ENCODE measurements at regions not wholly inside any gene's neighbourhood (a gene's known extent, or its start where the extent isn't known, plus 50 kb on each side); places are given as distances from the start of the nearest gene placed in this dataset.

GRCh38 chr7:51757960-51758359 lies 441.4 kb upstream of the COBL start:
- no peak for DNase-seq (ENCODE audit: extremely low read depth, low read depth, low spot score)

DNA sequence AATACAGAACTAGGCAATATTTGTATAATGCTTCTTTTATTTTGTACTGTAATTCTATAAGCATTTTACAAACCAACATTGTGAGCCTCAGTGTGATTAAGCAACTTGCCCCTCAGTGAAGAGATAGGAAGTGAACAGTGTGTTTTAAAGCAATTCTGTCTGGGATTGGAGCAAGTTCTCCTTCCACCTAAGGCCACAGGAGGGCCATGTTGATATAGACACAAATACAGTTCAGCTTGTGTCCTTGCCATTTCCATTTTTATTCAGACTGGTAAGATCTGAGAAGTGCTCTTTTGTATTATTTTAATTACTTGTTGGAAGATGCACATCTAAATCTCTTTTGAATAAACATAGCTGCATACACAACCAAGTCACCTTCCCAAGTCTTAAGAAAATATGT lies 416.3 kb upstream of the COBL start:
- DNase-seq (ENCODE audit: extremely low read depth, low read depth, low spot score): no peak

GRCh38 chr7:51732116-51732515 lies 415.5 kb upstream of the COBL start:
- DNase-seq (ENCODE audit: extremely low read depth, low read depth, low spot score): no peak

DNA sequence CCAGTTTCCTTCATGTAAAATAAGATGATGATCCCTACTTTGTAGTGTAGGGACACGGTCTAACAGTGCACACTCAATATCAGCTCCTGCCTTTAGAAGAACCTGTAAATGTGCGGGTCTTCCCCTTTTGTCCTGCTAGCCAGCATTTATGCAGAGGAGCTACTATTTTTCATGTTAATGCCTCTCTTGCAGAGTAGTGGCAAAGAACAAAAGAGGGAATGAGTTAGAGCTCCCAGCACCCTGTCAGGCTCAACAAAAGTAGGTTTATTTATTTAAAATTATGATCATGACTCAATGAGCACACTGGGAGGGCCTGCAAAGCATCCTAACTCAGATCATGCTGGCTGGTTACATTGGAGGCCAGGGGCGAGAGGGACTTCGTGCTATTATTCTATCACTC lies 414.5 kb upstream of the COBL start:
- no peak for DNase-seq (ENCODE audit: extremely low read depth, low read depth, low spot score)

- DNase-seq (ENCODE audit: extremely low read depth, low read depth, low spot score): no peak
Measured at GRCh38 chr7:51727441-51727840, 410.8 kb upstream of the COBL start.

- DNase-seq (ENCODE audit: extremely low read depth, low read depth, low spot score): no peak
Measured at GRCh38 chr7:51706851-51707250, 390.2 kb upstream of the COBL start.

- no peak for DNase-seq (ENCODE audit: extremely low read depth, low read depth, low spot score)
Measured at GRCh38 chr7:51705701-51706100, 389.1 kb upstream of the COBL start.

GRCh38 chr7:51702673-51703072 lies 386.1 kb upstream of the COBL start:
- no peak for DNase-seq (ENCODE audit: extremely low read depth, low read depth, low spot score)

DNA sequence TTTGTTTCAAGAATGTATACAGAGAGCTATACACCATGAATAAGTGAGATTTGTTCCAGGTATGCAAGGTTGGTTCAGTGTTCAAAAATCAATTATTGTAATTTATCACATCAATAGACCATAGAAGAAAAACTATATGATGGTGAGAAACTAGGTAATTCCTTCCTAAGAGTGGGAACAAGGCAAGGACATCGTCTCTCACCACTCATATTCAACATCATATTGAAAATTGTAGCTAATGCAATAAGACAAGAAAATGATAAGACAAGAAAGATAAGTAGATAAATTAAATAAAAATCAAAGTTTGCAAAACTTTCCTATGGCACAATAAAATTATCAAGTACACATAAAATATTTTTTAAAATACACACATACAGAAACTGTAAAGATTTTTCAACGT lies 385.3 kb upstream of the COBL start:
- DNase-seq (ENCODE audit: extremely low read depth, low read depth, low spot score): no peak

- no peak for DNase-seq (ENCODE audit: extremely low read depth, low read depth, low spot score)
Measured at GRCh38 chr7:51700593-51701215, 384.1 kb upstream of the COBL start.

DNA sequence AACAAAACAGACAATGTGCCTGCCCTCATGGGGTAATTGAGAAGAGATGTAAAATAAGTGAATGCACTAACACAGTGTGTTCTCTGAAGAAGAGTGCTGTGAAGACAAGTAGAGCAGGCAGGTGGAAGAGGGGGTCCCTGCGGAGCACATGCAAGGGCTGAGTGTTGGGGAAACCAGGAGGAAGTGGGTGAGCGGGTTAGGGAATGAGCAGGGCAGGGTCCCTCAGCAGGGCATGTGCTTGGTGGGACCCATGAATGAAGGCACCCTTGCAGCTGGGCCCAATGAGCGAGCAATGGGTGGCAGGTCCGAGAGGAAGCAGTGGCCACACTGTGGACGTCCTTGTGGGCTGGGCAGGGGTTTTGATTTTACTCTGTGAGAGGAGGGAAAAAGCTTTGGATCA lies 376.6 kb upstream of the COBL start:
- no peak for DNase-seq (ENCODE audit: extremely low read depth, low read depth, low spot score)

DNA sequence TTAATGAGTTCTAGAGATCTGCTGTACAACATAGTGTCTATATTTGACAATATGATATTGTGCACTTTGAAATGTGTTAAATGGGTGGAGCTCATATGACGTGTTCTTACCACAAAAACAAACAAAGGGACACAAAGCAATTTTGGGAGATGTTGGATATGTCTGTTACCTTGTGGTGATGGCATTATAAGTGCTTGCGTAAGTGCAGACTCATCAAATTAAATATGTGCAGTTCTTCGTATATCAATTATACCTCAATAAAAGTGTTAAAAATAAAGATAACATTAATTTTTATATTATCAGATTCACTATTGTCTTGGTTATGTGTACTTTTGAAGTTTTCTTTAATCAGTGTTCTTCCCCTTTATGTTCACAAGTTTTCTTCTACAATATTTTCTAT lies 372.9 kb upstream of the COBL start:
- DNase-seq (ENCODE audit: extremely low read depth, low read depth, low spot score): no peak

GRCh38 chr7:51685794-51686193 lies 369.2 kb upstream of the COBL start:
- DNase-seq (ENCODE audit: extremely low read depth, low read depth, low spot score): no peak

DNA sequence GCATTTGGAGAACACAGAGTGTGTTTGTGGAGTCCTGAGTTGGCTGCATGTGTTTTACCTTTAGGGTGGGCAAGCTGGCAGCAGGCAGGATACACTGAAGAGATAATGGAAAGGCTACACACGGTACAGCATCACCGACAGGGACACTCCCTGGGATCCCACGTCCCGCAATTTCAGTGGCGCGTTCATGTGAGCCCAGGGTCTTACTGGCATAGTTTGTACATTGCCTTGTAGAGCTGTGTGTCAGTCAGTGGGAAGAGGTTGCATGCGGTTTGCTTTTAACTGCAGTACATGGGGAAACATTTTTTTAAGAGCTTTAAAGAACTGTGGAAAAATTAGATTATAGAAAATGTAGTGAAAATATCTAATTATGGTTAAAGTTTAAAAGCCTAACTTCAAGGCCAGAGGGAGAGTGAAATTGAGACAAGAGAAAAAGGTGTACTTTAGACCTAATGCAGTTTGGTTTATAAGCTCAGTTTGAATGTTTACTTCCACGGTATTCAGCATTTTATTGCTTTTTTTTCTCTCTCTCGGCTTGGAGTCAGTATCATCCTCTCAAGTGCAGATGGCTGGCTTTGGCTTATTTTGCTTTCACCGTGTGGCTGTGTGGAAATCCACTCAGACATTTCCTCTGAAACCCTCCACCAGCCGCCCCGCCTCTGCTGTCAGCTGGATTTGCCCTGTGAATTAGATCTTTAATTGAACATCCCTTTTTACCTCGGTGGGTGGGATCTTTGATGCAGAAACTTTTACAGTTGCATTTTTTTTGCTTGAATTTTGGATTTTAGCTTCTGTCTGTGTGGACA lies 364.2 kb upstream of the COBL start:
- DNase-seq (ENCODE audit: extremely low read depth, low read depth, low spot score): no peak

GRCh38 chr7:51679358-51679757 lies 362.7 kb upstream of the COBL start:
- no peak for DNase-seq (ENCODE audit: extremely low read depth, low read depth, low spot score)

GRCh38 chr7:51666751-51667150 lies 350.1 kb upstream of the COBL start:
- DNase-seq (ENCODE audit: extremely low read depth, low read depth, low spot score): no peak

- no peak for DNase-seq (ENCODE audit: extremely low read depth, low read depth, low spot score)
Measured at GRCh38 chr7:51666266-51666665, 349.7 kb upstream of the COBL start.

DNA sequence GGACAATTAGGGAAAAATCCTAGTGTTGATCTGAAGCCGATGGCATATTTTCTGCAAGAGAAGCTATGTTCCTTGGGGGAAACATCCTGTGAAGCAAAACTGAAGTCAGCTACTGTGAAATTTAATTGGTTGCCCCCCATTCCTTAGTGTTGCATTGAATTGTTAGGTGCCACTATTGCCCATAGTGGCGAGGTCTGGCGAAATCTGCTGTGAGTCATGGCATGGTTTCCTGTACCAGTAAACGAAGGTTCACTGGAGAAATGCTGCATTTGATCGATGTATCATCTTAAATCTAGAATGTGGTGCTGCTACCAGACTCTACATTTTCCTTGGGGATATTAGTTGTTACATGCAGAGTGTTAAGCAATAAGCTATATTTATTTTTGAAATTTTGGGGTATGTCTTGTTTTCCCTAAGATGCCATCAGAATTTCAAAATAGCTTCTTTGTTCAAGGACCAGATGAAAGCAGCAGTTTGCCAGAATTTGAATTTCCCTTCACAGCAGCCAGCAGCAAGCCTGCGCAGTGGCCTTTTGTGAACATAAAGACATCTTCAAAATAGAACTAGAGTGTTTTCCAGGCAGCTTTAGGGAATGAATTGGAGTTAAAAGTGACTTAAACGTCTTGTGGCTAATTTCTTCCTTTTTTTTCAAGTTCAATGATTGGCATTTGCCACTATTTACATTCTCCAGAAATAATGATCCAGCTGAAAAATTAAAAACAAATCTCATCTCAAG lies 348.6 kb upstream of the COBL start:
- no peak for DNase-seq (ENCODE audit: extremely low read depth, low read depth, low spot score)

DNA sequence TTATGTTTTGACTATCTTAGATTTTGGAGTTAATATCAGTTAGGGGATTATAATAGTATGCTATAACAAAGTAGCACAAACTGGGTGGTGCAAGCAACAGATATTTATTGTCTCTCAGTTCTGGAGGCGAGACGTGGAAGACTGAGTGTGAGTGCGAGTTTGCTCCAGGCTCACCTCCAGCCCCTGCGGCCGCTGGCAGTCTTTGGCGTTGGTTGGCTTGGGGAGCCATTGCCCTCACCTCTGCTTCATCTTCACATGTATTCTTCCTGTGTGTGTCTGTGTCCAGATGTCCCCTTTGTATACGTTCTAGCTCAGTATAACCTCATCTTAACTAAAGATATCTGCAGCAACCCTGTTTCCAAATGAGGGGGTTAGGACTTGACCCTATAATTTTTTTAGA lies 343.9 kb upstream of the COBL start:
- no peak for DNase-seq (ENCODE audit: extremely low read depth, low read depth, low spot score)

DNA sequence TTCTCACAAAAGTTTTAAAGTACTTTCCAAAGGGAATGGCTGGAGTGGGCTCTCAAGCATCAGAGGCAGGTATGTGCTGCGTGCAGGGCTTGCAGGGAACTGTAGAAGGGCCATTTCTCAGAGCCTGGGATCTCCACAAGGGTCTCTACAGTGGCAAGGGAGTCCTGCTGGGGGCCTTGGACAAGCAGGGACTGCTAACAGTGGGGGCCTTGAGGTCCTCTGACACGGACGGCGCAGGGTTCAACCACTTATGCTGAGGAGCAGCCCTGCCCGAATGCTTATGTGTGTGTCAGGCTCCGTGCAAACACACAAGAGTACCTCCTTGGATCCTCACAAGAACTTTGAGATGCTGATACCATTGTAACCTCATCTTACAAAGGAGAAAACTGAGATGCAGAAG lies 342.1 kb upstream of the COBL start:
- DNase-seq (ENCODE audit: extremely low read depth, low read depth, low spot score): no peak

DNA sequence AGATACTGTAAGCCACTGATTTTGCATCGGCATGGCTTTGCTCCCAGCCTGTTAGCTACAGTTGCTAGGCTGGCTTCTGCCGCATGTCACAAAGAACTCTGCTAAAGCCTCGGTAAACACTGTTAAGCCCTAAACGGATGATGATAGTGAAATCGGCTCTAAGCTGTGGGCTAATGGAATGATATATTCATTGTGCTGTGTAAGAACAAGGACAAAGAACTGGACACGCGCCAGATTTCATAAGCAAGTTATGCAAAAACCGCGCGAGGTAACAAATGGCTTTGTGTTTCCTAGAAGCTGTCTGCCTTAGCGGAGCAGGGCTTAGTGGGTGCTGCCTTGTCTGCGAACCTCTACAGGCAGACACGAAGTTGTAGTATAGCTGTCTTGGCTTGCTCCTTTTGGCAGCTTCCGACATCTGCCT lies 331.3 kb upstream of the COBL start:
- no peak for DNase-seq (ENCODE audit: extremely low read depth, low read depth, low spot score)

DNA sequence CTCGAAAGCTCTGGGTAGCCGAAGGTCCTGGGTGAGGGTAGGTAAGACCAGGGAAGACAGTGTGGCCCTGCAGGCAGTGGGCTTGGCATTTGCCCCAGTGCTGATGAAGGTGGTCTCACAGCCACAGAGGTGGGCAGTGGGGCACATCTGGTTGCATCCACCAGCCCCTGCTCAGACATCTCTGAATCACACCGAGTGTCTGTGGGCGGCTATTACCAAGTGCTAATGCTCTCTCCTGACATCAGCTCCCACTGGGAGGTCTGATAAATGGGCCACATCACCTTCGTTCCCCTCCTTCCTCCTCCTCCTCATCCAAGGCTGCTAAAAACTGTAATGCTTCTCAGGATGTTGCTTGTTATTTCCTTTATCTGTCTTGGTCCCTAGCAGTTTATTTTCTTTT lies 330.9 kb upstream of the COBL start:
- DNase-seq (ENCODE audit: extremely low read depth, low read depth, low spot score): no peak
